Liver (tissue), 7 donors: ENCODE measurements at regions not wholly inside any gene's neighbourhood (a gene's known extent, or its start where the extent isn't known, plus 50 kb on each side); places are given as distances from the start of the nearest gene placed in this dataset.

Experiments used
- DNase-seq: peaks from one replicate; pipeline ENCODE4 v3.0.0-alpha.2; 2017; ENCODE audit warnings: low spot score
- H3K27ac ChIP-seq, 2 donors: one replicate each; pipeline ENCODE4 v1.7.0; 2013; ENCODE audit warnings: inconsistent platforms in 2 of 2, low read length in 2 of 2, control low read depth in 1 of 2, low read depth in 1 of 2, mild to moderate bottlenecking in 1 of 2
- H3K27me3 ChIP-seq, 4 donors: one replicate each; pipeline versions ENCODE4 v1.6.1 to v1.7.0; 2013; ENCODE audit warnings: low read length in 3 of 4, inconsistent platforms in 1 of 4, mild to moderate bottlenecking in 1 of 4, moderate library complexity in 1 of 4; ENCODE audit not compliant: control insufficient read depth in 4 of 4, insufficient read depth in 4 of 4
- H3K36me3 ChIP-seq, 4 donors: one replicate each; pipeline versions ENCODE4 v1.6.1 to v1.7.0; 2013; ENCODE audit warnings: low read length in 3 of 4, mild to moderate bottlenecking in 3 of 4, low read depth in 1 of 4, moderate library complexity in 1 of 4; ENCODE audit not compliant: control insufficient read depth in 4 of 4, insufficient read depth in 3 of 4
- H3K4me1 ChIP-seq, 4 donors: one replicate each; pipeline versions ENCODE4 v1.6.1 to v1.7.0; 2013; ENCODE audit warnings: low read length in 3 of 4, mild to moderate bottlenecking in 3 of 4, moderate library complexity in 1 of 4; ENCODE audit not compliant: control insufficient read depth in 4 of 4, insufficient read depth in 4 of 4
- H3K4me3 ChIP-seq, 3 donors: one replicate each; pipeline versions ENCODE4 v1.6.1 to v1.7.0; 2013; ENCODE audit warnings: low read length in 3 of 3, control low read depth in 1 of 3, low read depth in 1 of 3, mild to moderate bottlenecking in 1 of 3
- H3K9ac ChIP-seq, 2 donors: one replicate each; pipeline ENCODE4 v1.7.0; 2013; ENCODE audit warnings: low read length in 2 of 2, mild to moderate bottlenecking in 2 of 2, moderate library complexity in 2 of 2, control low read depth in 1 of 2, low read depth in 1 of 2
- H3K9me3 ChIP-seq, 4 donors: one replicate each; pipeline versions ENCODE4 v1.6.1 to v1.7.0; 2013; ENCODE audit warnings: low read length in 3 of 4; ENCODE audit not compliant: control insufficient read depth in 4 of 4
- ATF3 ChIP-seq: IDR thresholded peaks from 2 replicates; pipeline ENCODE4 v1.6.1; 2016; ENCODE audit warnings: antibody characterized with exemption
- EGR1 ChIP-seq, 2 donors: IDR thresholded peaks; 2 replicates each; pipeline ENCODE4 v1.6.1; 2016 to 2018; ENCODE audit warnings: antibody characterized with exemption in 2 of 2, low read depth in 2 of 2
- FOXA1 ChIP-seq: IDR thresholded peaks from 2 replicates; pipeline ENCODE4 v1.6.1; 2016; ENCODE audit warnings: antibody characterized with exemption
- FOXA2 ChIP-seq: IDR thresholded peaks from 2 replicates; pipeline ENCODE4 v1.6.1; 2016; ENCODE audit warnings: antibody characterized with exemption
- HNF4A ChIP-seq, 2 donors: conservative IDR thresholded peaks; 2 replicates each; pipeline ENCODE4 v1.6.1; 2016; ENCODE audit warnings: antibody characterized with exemption in 2 of 2, mild to moderate bottlenecking in 2 of 2
- HNF4G ChIP-seq: IDR thresholded peaks from 2 replicates; pipeline ENCODE4 v1.6.1; 2016; ENCODE audit warnings: antibody characterized with exemption
- JUND ChIP-seq, 2 donors: IDR thresholded peaks; 2 replicates each; pipeline ENCODE4 v1.6.1; 2016; ENCODE audit warnings: antibody characterized with exemption in 2 of 2
- MAX ChIP-seq: IDR thresholded peaks from 2 replicates; pipeline ENCODE4 v1.6.1; 2016; ENCODE audit warnings: antibody characterized with exemption
- NR2F2 ChIP-seq: IDR thresholded peaks from 2 replicates; pipeline ENCODE4 v1.6.1; 2016; ENCODE audit warnings: antibody characterized with exemption
- RAD21 ChIP-seq, 2 donors: IDR thresholded peaks; 2 replicates each; pipeline ENCODE4 v1.6.1; 2016; ENCODE audit warnings: antibody characterized with exemption in 2 of 2, mild to moderate bottlenecking in 2 of 2
- REST ChIP-seq: IDR thresholded peaks from 2 replicates; pipeline ENCODE4 v1.6.1; 2016; ENCODE audit warnings: antibody characterized with exemption, mild to moderate bottlenecking
- RXRA ChIP-seq, 2 donors: IDR thresholded peaks; 2 replicates each; pipeline ENCODE4 v1.6.1; 2017 to 2018; ENCODE audit warnings: antibody characterized with exemption in 2 of 2, mild to moderate bottlenecking in 1 of 2
- SP1 ChIP-seq: IDR thresholded peaks from 2 replicates; pipeline ENCODE4 v1.6.1; 2018; ENCODE audit warnings: antibody characterized with exemption, mild to moderate bottlenecking
- TAF1 ChIP-seq: conservative IDR thresholded peaks from 2 replicates; pipeline ENCODE4 v1.6.1; 2016; ENCODE audit warnings: antibody characterized with exemption, mild to moderate bottlenecking
- YY1 ChIP-seq: IDR thresholded peaks from 2 replicates; pipeline ENCODE4 v1.6.1; 2016; ENCODE audit warnings: antibody characterized with exemption, mild to moderate bottlenecking
- ZBTB33 ChIP-seq: IDR thresholded peaks from 2 replicates; pipeline ENCODE4 v1.6.1; 2016; ENCODE audit warnings: antibody characterized with exemption
- WGBS: extraction: QIAGEN DNeasy Blood & Tissue Kit; methylation state at CpG from one replicate; pipeline ENCODE4 v1.1.7; 2013; 5-methylcytosine and 5-hydroxymethylcytosine counted together
- donor health status: healthy.
- donor health status: healthy.
- donor health status: healthy.
- donor health status: healthy.

- peaks cover 0 to 2% (median 0%) of the 10 kb centered on the region in 4 donors for H3K4me1 ChIP-seq
- WGBS, result 96% methylated on average over 3 of the region's 3 CpGs
- no peaks in the 10 kb centered on the region for H3K36me3 ChIP-seq
- no peak overlapping the region for H3K4me3 ChIP-seq
- no peak for TF ChIP-seq YY1
- TF ChIP-seq HNF4A (conservative IDR thresholded peaks at IDR 0.05), result no peak
- no peak for TF ChIP-seq ZBTB33
- no peak overlapping the region for H3K9ac ChIP-seq
- no peak overlapping the region for H3K27ac ChIP-seq
- no peak for DNase-seq
- H3K9me3 ChIP-seq, result peaks cover 0 to 3% (median 1%) of the 10 kb centered on the region in 4 donors
- H3K27me3 ChIP-seq, result peaks cover 0 to 3% (median under 1%) of the 10 kb centered on the region in 4 donors
Observed at GRCh38 chr9:84111726-84112125, 131.1 kb downstream of the RMI1 start.

GRCh38 chr9:84121991-84122523 lies 141.5 kb downstream of the RMI1 start:
- H3K4me3 ChIP-seq, result no peak overlapping the region
- no peaks in the 10 kb centered on the region for H3K27me3 ChIP-seq
- no peak overlapping the region for H3K9ac ChIP-seq
- no peaks in the 10 kb centered on the region for H3K4me1 ChIP-seq
- H3K36me3 ChIP-seq, result no peaks in the 10 kb centered on the region
- no peak for DNase-seq
- WGBS, result 87% methylated on average over 1 of the region's 1 CpG
- H3K9me3 ChIP-seq, result no peaks in the 10 kb centered on the region
- no peak overlapping the region for H3K27ac ChIP-seq
- no peak for TF ChIP-seq HNF4A (conservative IDR thresholded peaks at IDR 0.05)
- no peak for TF ChIP-seq ATF3
- TF ChIP-seq YY1, result no peak
- no peak for TF ChIP-seq REST
- no peak for TF ChIP-seq RXRA (IDR thresholded peaks at IDR 0.05)
- TF ChIP-seq TAF1, result no peak

GRCh38 chr9:84122572-84122971 lies 142.0 kb downstream of the RMI1 start:
- DNase-seq, result no peak
- 85% methylated on average over 1 of the region's 1 CpG for WGBS
- no peak overlapping the region for H3K27ac ChIP-seq
- no peaks in the 10 kb centered on the region for H3K36me3 ChIP-seq
- H3K9me3 ChIP-seq, result no peaks in the 10 kb centered on the region
- H3K4me3 ChIP-seq, result no peak overlapping the region
- H3K4me1 ChIP-seq, result no peaks in the 10 kb centered on the region
- H3K27me3 ChIP-seq, result no peaks in the 10 kb centered on the region
- no peak overlapping the region for H3K9ac ChIP-seq
- TF ChIP-seq SP1 (no peak), REST (no peak), TAF1 (no peak), JUND (IDR thresholded peaks at IDR 0.05) (no peak), YY1 (no peak), EGR1 (IDR thresholded peaks at IDR 0.05; ENCODE audit: low read depth in 2 of 2) (no peak), RAD21 (IDR thresholded peaks at IDR 0.05) (no peak), ATF3 (no peak), MAX (no peak), FOXA2 (no peak), FOXA1 (no peak), NR2F2 (no peak), HNF4G (no peak), ZBTB33 (no peak), RXRA (IDR thresholded peaks at IDR 0.05) (no peak)
